Transverse colon (tissue), 4 donors: ENCODE measurements at regions not wholly inside any gene's neighbourhood (a gene's known extent, or its start where the extent isn't known, plus 50 kb on each side); places are given as distances from the start of the nearest gene placed in this dataset.

ENCODE experiments used
- DNase-seq: peaks from one replicate; pipeline ENCODE4 v3.0.0-alpha.2; 2019
- H3K27ac ChIP-seq, 4 donors: fragments of 200-600 bp; sonication (generic); 2 replicates each; pipeline ENCODE4 v1.5.1; 2016 to 2018; ENCODE audit warnings: inconsistent platforms in 4 of 4
- H3K27me3 ChIP-seq: fragments of 200-600 bp; sonication (generic); 2 replicates; pipeline ENCODE4 v1.5.1; 2017; ENCODE audit warnings: inconsistent platforms
- H3K36me3 ChIP-seq, 4 donors: fragments of 200-600 bp; sonication (generic); 2 replicates each; pipeline ENCODE4 v1.5.1; 2017 to 2019; ENCODE audit warnings: inconsistent platforms in 4 of 4
- H3K4me1 ChIP-seq, 4 donors: fragments of 200-600 bp; sonication (generic); 2 replicates each; pipeline ENCODE4 v1.5.1; 2017 to 2020; ENCODE audit warnings: inconsistent platforms in 4 of 4
- H3K4me3 ChIP-seq, 4 donors: fragments of 200-600 bp; sonication (generic); 1 replicate in 1 of 4; 2 replicates in 3 of 4; pipeline versions ENCODE4 v1.5.1 to v1.6.1; 2017 to 2019; ENCODE audit warnings: inconsistent platforms in 4 of 4
- H3K9me3 ChIP-seq, 2 donors: fragments of 200-600 bp; sonication (generic); 2 replicates each; pipeline ENCODE4 v1.5.1; 2017 to 2019; ENCODE audit warnings: inconsistent platforms in 2 of 2
- EP300 ChIP-seq: sonication (generic); formaldehyde crosslinking; IDR thresholded peaks from one replicate; pipeline ENCODE4 v1.6.1; 2017; ENCODE audit warnings: antibody characterized with exemption, low read depth
- POLR2A ChIP-seq: fragments of 450-650 bp; IDR thresholded peaks from one replicate; pipeline ENCODE4 v1.6.1; 2016; ENCODE audit warnings: antibody characterized with exemption, mild to moderate bottlenecking, moderate library complexity
- POLR2AphosphoS5 ChIP-seq, 3 donors: sonication (generic); formaldehyde crosslinking; IDR thresholded peaks; one replicate each; pipeline ENCODE4 v1.6.1; 2016; ENCODE audit warnings: antibody characterized with exemption in 3 of 3
- WGBS, 2 donors: methylation state at CpG; one replicate each; pipeline ENCODE4 v1.1.5; 2018; ENCODE audit warnings: low coverage in 1 of 2; 5-methylcytosine and 5-hydroxymethylcytosine counted together
- in situ Hi-C, 4 donors: fragments of 200-750 bp; cut with MboI; loops; one replicate each; pipeline versions ENCODE4 v1.15.0 to v1.15.1; 2017; ENCODE audit warnings: low sequenced_read_pairs in 3 of 4, low pct_ligation_motif_present in 1 of 4, low pct_unique_long_range_greater_than_20kb in 1 of 4
- intact Hi-C: fragments of 100-400 bp; cut with DNase I; formaldehyde crosslinking; loops from one replicate; pipeline ENCODE4 v1.15.1; 2023; ENCODE audit warnings: low total_unique reads
- TF ChIP-seq, protein P1 (sequence below), 5 experiments: fragments of 200-600 bp in 3 of 5; fragments of 450-650 bp in 2 of 5; sonication (generic) in 3 of 5; IDR thresholded peaks; 1 replicate in 2 of 5; 2 replicates in 3 of 5; pipeline ENCODE4 v1.5.1; 2016 to 2017; ENCODE audit warnings: antibody characterized with exemption in 5 of 5, inconsistent platforms in 3 of 5, mild to moderate bottlenecking in 2 of 5, moderate library complexity in 1 of 5

GRCh38 chr11:22508665-22509064, 117.0 kb downstream of the FANCF start:
- no peaks in the 10 kb centered on the region for H3K36me3 ChIP-seq
- H3K27me3 ChIP-seq: no peaks in the 10 kb centered on the region
- no peaks in the 10 kb centered on the region for H3K4me1 ChIP-seq
- no peak overlapping the region for H3K4me3 ChIP-seq
- no peak for DNase-seq
- no peaks in the 10 kb centered on the region for H3K9me3 ChIP-seq
- in situ Hi-C loops: no loop called here
- WGBS, 2 donors: 57 to 73% methylated on average over 2 of the region's 2 CpGs
- intact Hi-C loops: no loop called here
- TF ChIP-seq POLR2AphosphoS5 (IDR thresholded peaks at IDR 0.05): no peak
- TF ChIP-seq POLR2A: no peak
- no peak for TF ChIP-seq EP300
- TF ChIP-seq, protein P1, sequence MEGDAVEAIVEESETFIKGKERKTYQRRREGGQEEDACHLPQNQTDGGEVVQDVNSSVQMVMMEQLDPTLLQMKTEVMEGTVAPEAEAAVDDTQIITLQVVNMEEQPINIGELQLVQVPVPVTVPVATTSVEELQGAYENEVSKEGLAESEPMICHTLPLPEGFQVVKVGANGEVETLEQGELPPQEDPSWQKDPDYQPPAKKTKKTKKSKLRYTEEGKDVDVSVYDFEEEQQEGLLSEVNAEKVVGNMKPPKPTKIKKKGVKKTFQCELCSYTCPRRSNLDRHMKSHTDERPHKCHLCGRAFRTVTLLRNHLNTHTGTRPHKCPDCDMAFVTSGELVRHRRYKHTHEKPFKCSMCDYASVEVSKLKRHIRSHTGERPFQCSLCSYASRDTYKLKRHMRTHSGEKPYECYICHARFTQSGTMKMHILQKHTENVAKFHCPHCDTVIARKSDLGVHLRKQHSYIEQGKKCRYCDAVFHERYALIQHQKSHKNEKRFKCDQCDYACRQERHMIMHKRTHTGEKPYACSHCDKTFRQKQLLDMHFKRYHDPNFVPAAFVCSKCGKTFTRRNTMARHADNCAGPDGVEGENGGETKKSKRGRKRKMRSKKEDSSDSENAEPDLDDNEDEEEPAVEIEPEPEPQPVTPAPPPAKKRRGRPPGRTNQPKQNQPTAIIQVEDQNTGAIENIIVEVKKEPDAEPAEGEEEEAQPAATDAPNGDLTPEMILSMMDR (IDR thresholded peaks at IDR 0.05): no peak
- H3K27ac ChIP-seq: no peak overlapping the region

DNA sequence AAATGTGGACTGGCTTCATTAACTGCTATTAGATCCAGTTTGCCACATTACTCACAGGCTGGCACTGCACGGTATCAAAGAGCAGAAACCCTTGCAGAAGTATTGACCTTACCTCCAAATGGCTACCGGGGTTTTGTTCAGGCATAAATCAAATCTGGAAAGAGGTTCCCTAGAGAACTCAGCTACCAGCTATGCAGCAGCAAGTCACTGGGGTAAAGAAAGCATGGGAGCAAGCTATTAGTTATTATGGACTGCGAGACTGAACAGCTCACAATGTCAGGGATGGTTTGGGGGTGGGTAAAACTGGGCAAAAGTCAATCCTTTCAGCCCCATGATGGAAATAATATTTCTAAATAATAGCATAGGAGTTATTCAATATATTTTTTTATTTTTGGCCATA, 128.1 kb downstream of the FANCF start:
- intact Hi-C loops (no loop called here), in situ Hi-C loops (no loop called here)
- Histone ChIP-seq H3K27ac (no peak overlapping the region), H3K4me1 (no peaks in the 10 kb centered on the region), H3K36me3 (no peaks in the 10 kb centered on the region), H3K4me3 (no peak overlapping the region), H3K27me3 (no peaks in the 10 kb centered on the region), H3K9me3 (no peaks in the 10 kb centered on the region)
- WGBS, 2 donors: 54% methylated on average over 3 of the region's 3 CpGs; no CpG with 5 or more reads in 1 of the 2 donors
- TF ChIP-seq POLR2A (no peak), POLR2AphosphoS5 (IDR thresholded peaks at IDR 0.05) (no peak), EP300 (no peak)
- TF ChIP-seq, protein P1 (IDR thresholded peaks at IDR 0.05): no peak
- DNase-seq: no peak

DNA sequence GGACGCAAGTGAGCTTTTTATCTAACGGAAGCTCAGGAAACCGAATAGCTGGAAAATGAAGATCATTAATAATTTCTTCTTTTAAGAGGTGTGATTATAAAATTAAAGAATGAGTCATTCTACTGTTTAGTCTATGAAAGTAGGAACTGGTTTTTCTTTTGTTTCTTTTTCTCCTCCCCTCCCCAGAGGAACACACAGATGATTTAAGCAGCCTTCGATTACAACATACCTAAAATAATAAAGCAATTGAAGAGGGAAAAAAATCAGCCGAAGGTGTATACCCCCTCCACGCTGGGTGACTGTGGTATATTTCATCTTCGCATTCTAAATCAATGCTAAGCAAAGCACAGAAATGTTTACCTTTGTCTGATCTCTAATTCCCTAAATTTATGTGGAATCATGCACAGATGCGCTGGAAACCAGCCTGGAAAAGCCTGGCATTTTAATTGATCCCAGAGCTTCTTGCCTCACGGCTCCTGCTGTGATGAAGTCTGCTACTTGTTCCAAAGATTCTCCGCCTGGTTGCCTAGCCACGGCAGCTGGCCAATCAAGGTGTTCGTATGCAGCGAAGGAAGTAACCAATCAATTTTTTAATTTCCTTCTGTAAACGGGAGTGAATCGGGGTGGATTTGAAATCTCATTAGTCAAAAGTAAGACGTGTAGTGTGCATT, 133.9 kb downstream of the FANCF start:
- intact Hi-C loops: no loop called here
- DNase-seq: no peak
- no peaks in the 10 kb centered on the region for H3K36me3 ChIP-seq
- in situ Hi-C loops: no loop called here
- no peaks in the 10 kb centered on the region for H3K27me3 ChIP-seq
- WGBS, 2 donors: 65% methylated on average over 16 of the region's 16 CpGs
- TF ChIP-seq, protein P1 (IDR thresholded peaks at IDR 0.05): no peak
- no peak for TF ChIP-seq EP300
- no peak for TF ChIP-seq POLR2AphosphoS5 (IDR thresholded peaks at IDR 0.05)
- TF ChIP-seq POLR2A: no peak
- no peak overlapping the region for H3K27ac ChIP-seq
- H3K9me3 ChIP-seq: no peaks in the 10 kb centered on the region
- no peaks in the 10 kb centered on the region for H3K4me1 ChIP-seq
- no peak overlapping the region for H3K4me3 ChIP-seq

DNA sequence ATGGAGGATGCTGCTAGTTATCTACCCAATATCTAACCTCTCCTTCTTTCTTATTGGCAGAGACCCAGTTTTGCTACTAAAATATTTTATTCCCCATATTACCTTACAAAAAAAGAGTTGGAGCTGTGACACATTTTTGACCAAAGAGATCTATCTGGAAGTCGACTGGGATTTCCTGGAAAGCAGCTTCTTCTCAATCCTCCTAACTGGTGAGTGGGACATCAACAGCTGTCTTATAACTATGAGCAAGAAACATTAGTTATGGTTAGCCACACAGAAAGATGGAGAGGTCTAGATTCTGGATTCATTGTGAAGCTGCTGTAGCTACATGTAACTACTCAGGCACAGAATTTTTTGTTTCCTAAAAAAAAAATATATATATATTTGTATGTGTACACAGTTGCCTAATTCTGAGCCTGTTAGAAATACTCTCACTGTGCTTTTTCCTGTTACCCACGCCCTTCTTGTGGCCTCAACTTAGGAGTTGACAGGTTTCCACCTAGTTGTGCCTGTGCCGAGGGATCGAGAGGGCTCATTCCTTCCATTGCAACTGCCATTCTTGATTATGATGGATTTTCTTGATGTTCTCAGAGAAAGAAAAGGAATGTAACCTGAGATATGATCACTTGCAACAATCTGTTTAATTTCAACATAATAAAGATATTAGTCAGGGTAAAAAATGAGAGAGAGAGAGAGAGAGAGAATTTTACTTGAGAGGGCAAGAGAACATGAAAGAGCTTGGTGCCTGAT, 142.0 kb downstream of the SLC17A6 start:
- H3K27me3 ChIP-seq: no peaks in the 10 kb centered on the region
- no peak for DNase-seq
- WGBS, 2 donors: 53 to 68% methylated on average over 4 of the region's 4 CpGs
- H3K36me3 ChIP-seq: no peaks in the 10 kb centered on the region
- H3K9me3 ChIP-seq: no peaks in the 10 kb centered on the region
- no peak overlapping the region for H3K4me3 ChIP-seq
- intact Hi-C loops: no loop called here
- TF ChIP-seq EP300 (no peak), POLR2A (no peak), POLR2AphosphoS5 (IDR thresholded peaks at IDR 0.05) (no peak)
- TF ChIP-seq, protein P1 (IDR thresholded peaks at IDR 0.05): no peak
- H3K4me1 ChIP-seq: no peaks in the 10 kb centered on the region
- H3K27ac ChIP-seq: no peak overlapping the region
- in situ Hi-C loops: no loop called here
